Psoas muscle (tissue), 7 donors: ENCODE measurements at regions not wholly inside any gene's neighbourhood (a gene's known extent, or its start where the extent isn't known, plus 50 kb on each side); places are given as distances from the start of the nearest gene placed in this dataset.

Experiments used
- ATAC-seq, 4 donors: fragments of 200-7000 bp; cut with Tn5 transposase; one replicate each; pipeline ENCODE4 v1.9.1; 2020; ENCODE audit warnings: moderate library complexity in 3 of 4, mild to moderate bottlenecking in 2 of 4
- DNase-seq, 2 donors: peaks; one replicate each; pipeline ENCODE4 v3.0.0-alpha.2; 2020
- H3K27ac ChIP-seq: fragments of 200-600 bp; one replicate; pipeline ENCODE4 v1.8.0; 2022
- H3K27me3 ChIP-seq, 3 donors: fragments of 200-600 bp in 1 of 3; one replicate each; pipeline versions ENCODE4 v1.6.1 to v1.8.0; 2013 to 2022; ENCODE audit warnings: low read length in 2 of 3, mild to moderate bottlenecking in 2 of 3, moderate library complexity in 1 of 3; ENCODE audit not compliant: insufficient read depth in 3 of 3
- H3K36me3 ChIP-seq, 2 donors: fragments of 200-600 bp in 1 of 2; one replicate each; pipeline versions ENCODE4 v1.6.1 to v1.8.0; 2013 to 2022; ENCODE audit warnings: low read depth in 1 of 2, mild to moderate bottlenecking in 1 of 2, moderate library complexity in 1 of 2; ENCODE audit not compliant: insufficient read depth in 1 of 2
- H3K4me1 ChIP-seq: fragments of 200-600 bp; one replicate; pipeline ENCODE4 v1.8.0; 2022
- H3K4me3 ChIP-seq: fragments of 200-600 bp; one replicate; pipeline ENCODE4 v1.8.0; 2022; ENCODE audit warnings: mild to moderate bottlenecking
- H3K9me3 ChIP-seq: fragments of 200-600 bp; one replicate; pipeline ENCODE4 v1.8.0; 2022
- CTCF ChIP-seq: fragments of 200-600 bp; IDR thresholded peaks from one replicate; pipeline ENCODE4 v1.8.0; 2022; ENCODE audit warnings: antibody characterized with exemption
- WGBS, 3 donors: extraction: QIAGEN DNeasy Blood & Tissue Kit; methylation state at CpG; one replicate each; pipeline versions ENCODE4 v1.1.6 to v1.1.7; 2013; 5-methylcytosine and 5-hydroxymethylcytosine counted together
- intact Hi-C, 2 donors: fragments of 100-400 bp; cut with DNase I; formaldehyde crosslinking; loops; one replicate each; pipeline versions ENCODE4 v1.11.0 to v1.14.2; 2022
- donor health status: healthy with polysubstance abuse.
- donor health status: DM: no; HTN: no; CAD: no; lungs with moderate emphysema.
- donor health status: Bipolar disorder and iron deficiency.
- donor health status: healthy.
- donor health status: DM: yes; HTN: yes; CAD: no.
- donor health status: DM: no; HTN: no; CAD: no.
- donor health status: DM: yes; HTN: yes; CAD: no.

GRCh38 chr11:131064373-131064991, 148.2 kb upstream of the SNX19 start:
- Histone ChIP-seq H3K4me1 (no peaks in the 10 kb centered on the region), H3K27me3 (peaks cover 0 to 18% (median 0%) of the 10 kb centered on the region in 3 donors), H3K4me3 (no peak overlapping the region), H3K27ac (no peak overlapping the region), H3K36me3 (no peaks in the 10 kb centered on the region), H3K9me3 (no peaks in the 10 kb centered on the region)
- peak; percentile 66 for TF ChIP-seq CTCF
- WGBS, 3 donors, result 24 to 28% (median 24%) methylated on average over 12 of the region's 12 CpGs
- DNase-seq (peak; percentile 28 to 61), ATAC-seq (peak in 1 of 4 donors; percentile 44)
- intact Hi-C loops, result loop anchor here (5.0 kb wide), 1 partner anchor 448 kb away; no protein-coding TSS in a partner anchor

- Histone ChIP-seq H3K9me3 (no peaks in the 10 kb centered on the region), H3K4me1 (no peaks in the 10 kb centered on the region), H3K27ac (no peak overlapping the region), H3K27me3 (peaks cover 0 to 13% (median 0%) of the 10 kb centered on the region in 3 donors), H3K4me3 (no peak overlapping the region), H3K36me3 (no peaks in the 10 kb centered on the region)
- DNase-seq, result no peak
- ATAC-seq, result no peak
- WGBS, 3 donors, result 71 to 76% (median 71%) methylated on average over 13 of the region's 13 CpGs
- intact Hi-C loops, result loop anchor here (5.0 kb wide), 2 partner anchors 607 to 612 kb away; no protein-coding TSS in a partner anchor
- no peak for TF ChIP-seq CTCF
These were observed 149.4 kb upstream of the SNX19 start for GRCh38 chr11:131065435-131066413.

- no peak for TF ChIP-seq CTCF
- 76 to 80% (median 78%) methylated on average over 7 of the region's 7 CpGs for WGBS, 3 donors
- Histone ChIP-seq H3K27ac (no peak overlapping the region), H3K4me1 (no peaks in the 10 kb centered on the region), H3K36me3 (no peaks in the 10 kb centered on the region), H3K9me3 (no peaks in the 10 kb centered on the region), H3K27me3 (peaks cover 0 to 13% (median 0%) of the 10 kb centered on the region in 3 donors), H3K4me3 (no peak overlapping the region)
- ATAC-seq (no peak), DNase-seq (no peak)
- intact Hi-C loops, result loop anchor here (5.0 kb wide), 2 partner anchors 606 to 611 kb away; no protein-coding TSS in a partner anchor
These were observed 150.3 kb upstream of the SNX19 start for GRCh38 chr11:131066551-131066950.

GRCh38 chr11:131070365-131070764, 154.1 kb upstream of the SNX19 start:
- WGBS, 3 donors, result 79 to 88% (median 84%) methylated on average over 4 of the region's 4 CpGs
- Histone ChIP-seq H3K27ac (no peak overlapping the region), H3K27me3 (peaks cover 0 to 4% (median 2%) of the 10 kb centered on the region in 3 donors), H3K9me3 (no peaks in the 10 kb centered on the region), H3K36me3 (no peaks in the 10 kb centered on the region), H3K4me3 (no peak overlapping the region), H3K4me1 (no peaks in the 10 kb centered on the region)
- no peak for TF ChIP-seq CTCF
- no peak for ATAC-seq
- no peak for DNase-seq
- intact Hi-C loops, result no loop called here
